ENCODE measurements at regions not wholly inside any gene's neighbourhood (a gene's known extent, or its start where the extent isn't known, plus 50 kb on each side); places are given as distances from the start of the nearest gene placed in this dataset.

DNA sequence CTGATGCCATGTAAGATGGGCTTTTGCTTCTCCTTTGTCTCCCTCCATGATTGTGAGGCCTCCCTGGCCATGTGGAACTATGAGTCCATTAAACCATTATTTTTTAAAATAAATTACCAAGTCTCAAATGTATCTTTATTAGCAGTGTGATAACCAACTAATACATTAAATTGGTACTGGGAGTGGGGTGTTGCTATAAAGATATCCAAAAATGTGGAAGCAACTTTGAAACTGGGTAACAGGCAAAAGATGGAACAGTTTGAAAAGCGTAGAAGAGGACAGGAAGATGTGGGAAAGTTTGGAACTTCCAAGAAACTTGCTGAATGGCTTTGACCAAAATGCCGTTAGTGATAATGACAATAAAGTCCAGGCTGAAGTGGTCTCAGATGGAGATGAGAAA is 526.7 kb downstream of the SH3BGRL start (continued):
- no peak for TF ChIP-seq TAF7 (optimal IDR thresholded peaks at IDR 0.05; ENCODE audit: borderline replicate concordance, low read depth, low read length)
- no peak for TF ChIP-seq RAD21 (IDR thresholded peaks at IDR 0.05 in 1 of 2, conservative IDR thresholded peaks at IDR 0.05 in 1 of 2; ENCODE audit: low read depth in 2 of 2, low read length in 2 of 2)
- TF ChIP-seq, protein P1, sequence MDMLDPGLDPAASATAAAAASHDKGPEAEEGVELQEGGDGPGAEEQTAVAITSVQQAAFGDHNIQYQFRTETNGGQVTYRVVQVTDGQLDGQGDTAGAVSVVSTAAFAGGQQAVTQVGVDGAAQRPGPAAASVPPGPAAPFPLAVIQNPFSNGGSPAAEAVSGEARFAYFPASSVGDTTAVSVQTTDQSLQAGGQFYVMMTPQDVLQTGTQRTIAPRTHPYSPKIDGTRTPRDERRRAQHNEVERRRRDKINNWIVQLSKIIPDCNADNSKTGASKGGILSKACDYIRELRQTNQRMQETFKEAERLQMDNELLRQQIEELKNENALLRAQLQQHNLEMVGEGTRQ (IDR thresholded peaks at IDR 0.05; ENCODE audit: low read length), result no peak
- TF ChIP-seq KDM5A (IDR thresholded peaks at IDR 0.05; ENCODE audit: low read length), result no peak
- no peak for TF ChIP-seq RNF2 (IDR thresholded peaks at IDR 0.05; ENCODE audit: borderline replicate concordance, low read depth, low read length, missing control alignments, poor library complexity, severe bottlenecking)

Measured in H1 (cell line).